ENCODE measurements at regions not wholly inside any gene's neighbourhood (a gene's known extent, or its start where the extent isn't known, plus 50 kb on each side); places are given as distances from the start of the nearest gene placed in this dataset.
"Not testable (repeated sequence)": the region's sequence is repeated elsewhere in the genome, so short reads cannot be mapped to it uniquely, and the experiment has no call there.

DNA sequence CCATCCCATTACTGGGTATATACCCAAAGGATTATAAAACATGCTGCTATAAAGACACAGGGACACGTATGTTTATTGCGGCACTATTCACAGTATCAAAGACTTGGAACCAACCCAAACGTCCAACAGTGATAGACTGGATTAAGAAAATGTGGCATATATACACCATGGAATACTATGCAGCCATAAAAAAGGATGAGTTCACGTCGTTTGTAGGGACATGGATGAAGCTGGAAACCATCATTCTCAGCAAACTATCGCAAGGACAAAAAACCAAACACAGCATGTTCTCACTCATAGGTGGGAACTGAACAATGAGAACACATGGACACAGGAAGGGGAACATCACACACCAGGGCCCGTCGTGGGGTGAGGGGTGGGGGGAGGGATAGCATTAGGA, 106.1 kb downstream of the CHD1L start:
- H3K27ac ChIP-seq, H3K4me3 ChIP-seq: not testable (repeated sequence)

DNA sequence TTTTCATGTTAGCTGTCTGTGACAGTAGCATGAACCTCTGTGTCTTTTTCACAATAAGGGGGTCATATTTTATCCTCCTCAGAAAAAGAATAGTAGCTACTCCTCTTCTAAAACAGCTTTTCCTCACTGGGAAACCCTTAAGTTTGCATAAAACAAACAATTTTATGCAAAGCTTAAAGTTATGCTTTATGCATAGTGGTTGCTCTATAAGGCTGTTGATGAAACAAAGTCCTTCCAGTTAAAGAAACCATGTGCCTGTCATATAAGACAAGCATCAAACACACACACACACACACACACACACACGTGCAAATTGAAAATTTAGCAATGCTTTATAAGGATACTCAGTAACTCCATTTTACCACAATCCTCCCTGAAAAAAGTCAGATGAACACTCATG, 107.0 kb downstream of the CHD1L start:
- H3K27ac ChIP-seq = no peak overlapping the region

DNA sequence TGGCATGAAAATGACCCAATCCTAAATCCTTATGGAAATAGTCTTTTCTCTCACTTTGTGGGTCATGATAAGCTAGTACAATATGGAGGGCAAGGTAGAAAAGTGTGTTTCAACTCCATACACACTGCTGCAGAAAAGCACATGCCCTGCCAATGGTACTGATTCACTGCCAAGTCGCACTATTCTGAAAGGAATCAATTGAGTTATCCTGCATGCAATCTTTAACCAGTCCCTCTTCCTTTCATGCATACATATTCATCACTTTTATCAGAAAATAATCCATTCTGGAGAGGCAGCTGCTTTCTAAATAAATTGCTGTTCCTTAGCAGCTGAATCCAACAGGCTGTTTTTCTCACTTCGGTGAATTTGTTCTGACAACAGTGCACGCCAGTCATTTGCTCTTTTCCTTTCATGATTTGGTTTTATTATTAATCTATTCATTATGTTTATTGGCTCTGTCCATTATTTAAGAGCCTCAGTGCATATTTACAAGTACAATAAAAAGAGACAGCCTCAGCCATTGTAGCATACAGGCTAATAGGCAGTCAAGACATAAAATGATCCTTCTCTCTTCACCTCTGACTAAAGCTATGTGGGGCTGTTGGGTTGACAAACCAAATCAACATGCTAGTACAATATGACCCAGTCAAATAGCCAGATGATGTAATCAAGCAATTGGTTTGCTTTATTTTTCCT, 108.8 kb downstream of the CHD1L start:
- no peak overlapping the region for H3K4me3 ChIP-seq
- H3K27ac ChIP-seq = no peak overlapping the region

More for the DNA sequence above, 107.0 kb downstream of the CHD1L start:
- H3K4me3 ChIP-seq = no peak overlapping the region

DNA sequence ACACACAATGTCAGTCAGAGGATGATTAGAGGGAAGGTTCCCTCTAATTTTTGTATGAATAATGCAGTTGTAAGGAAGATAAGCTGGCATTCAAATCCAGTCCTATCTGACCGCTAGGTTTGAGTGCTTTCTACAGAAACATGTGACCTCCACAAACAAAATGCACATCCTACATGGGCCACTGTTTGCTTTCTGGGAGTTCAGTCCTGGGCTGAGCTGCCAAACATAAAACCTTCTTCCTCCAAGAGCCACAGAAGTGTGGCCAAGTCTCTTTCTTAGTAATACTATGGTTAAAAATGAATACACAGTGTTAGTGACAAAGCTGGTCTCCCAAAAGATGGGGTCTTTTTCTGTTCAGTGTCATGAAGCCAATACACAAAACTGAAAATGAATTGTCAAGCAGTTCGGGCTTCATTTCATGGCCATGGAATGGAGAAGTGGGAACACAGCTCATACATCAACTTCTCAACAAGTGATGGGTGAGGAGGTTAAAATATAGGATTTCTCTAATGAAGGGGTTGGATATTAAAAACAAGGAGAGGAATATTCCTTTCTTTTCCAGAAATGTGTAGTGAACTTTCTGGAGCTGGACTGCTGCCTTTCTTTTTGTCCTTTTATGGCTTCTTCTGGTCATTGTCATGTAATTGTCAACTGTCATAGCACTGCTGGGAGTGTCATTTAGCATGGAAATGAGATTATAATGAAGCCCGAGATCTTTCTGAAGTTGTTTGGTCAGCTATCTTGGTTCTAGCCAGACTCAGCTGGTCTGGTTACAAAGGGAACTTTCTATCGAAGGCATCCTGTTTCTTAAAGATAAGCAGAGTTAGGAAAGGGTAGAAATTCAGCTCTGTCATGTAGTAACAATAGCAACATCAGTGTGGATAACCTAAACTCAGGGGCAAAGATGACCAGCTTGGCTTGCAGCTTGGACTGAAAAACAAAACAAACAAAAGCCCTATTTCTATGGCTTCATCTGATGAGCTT, 135.1 kb downstream of the CHD1L start:
- Histone ChIP-seq H3K4me3 (no peak overlapping the region), H3K27ac (no peak overlapping the region)

DNA sequence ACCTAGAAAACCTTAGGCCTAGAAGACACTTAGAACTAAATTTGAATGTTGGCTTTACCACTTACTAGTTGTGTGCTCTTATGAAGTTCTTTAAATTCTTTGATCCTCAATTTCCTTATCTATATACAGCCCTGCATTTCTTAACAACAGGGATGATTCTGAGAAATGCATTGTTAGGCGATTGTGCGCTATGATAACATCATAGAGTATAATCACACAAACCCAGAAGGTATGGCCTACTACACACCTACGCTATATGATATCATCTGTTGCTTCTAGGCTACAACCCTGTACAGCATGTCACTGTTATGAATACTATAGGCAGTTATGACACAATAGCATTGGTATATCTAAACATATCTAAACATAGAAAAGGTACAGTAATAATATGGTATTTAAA, 137.4 kb downstream of the CHD1L start:
- no peak overlapping the region for H3K27ac ChIP-seq
- H3K4me3 ChIP-seq = no peak overlapping the region

DNA sequence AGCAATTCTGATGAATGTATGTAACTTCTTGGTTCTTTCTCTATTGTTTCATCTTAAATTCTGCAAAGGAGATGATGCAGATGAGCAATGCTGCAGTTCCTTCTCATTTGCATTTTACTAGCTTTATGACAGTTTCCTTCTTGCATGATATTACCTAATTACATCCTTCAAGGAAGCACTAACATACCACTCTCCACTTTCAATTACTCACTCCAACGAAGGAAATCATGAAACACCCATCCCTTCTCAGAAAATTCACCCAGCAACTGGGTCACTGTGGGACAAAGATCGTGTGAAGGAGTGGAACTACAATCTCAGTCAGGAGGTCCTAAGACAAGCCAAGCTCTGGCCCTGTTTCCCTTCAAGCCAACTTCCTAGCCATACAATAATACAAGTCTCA, 142.3 kb downstream of the CHD1L start:
- H3K27ac ChIP-seq = no peak overlapping the region

DNA sequence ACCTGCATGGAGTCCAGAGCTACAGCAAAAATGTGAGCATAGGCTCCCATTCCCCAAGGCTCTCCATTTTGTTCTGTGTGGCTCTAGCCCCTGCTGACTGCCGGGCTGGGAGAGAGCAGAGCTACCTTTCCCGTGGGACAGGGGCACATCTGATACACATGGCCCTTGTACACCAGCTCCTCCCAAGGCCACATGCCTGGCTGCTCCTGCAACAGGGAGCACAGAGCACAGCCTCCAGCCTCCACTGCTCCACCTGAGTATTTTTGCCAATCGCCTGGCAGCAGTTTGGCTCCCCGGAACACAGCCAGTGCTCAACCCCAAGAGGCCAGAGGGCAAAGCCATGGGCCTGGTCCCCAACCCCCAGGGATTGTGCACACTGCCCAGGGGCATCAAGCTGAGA, 146.5 kb downstream of the CHD1L start:
- Histone ChIP-seq H3K4me3 (no peak overlapping the region), H3K27ac (no peak overlapping the region)

More for the DNA sequence above, 142.3 kb downstream of the CHD1L start:
- no peak overlapping the region for H3K4me3 ChIP-seq

DNA sequence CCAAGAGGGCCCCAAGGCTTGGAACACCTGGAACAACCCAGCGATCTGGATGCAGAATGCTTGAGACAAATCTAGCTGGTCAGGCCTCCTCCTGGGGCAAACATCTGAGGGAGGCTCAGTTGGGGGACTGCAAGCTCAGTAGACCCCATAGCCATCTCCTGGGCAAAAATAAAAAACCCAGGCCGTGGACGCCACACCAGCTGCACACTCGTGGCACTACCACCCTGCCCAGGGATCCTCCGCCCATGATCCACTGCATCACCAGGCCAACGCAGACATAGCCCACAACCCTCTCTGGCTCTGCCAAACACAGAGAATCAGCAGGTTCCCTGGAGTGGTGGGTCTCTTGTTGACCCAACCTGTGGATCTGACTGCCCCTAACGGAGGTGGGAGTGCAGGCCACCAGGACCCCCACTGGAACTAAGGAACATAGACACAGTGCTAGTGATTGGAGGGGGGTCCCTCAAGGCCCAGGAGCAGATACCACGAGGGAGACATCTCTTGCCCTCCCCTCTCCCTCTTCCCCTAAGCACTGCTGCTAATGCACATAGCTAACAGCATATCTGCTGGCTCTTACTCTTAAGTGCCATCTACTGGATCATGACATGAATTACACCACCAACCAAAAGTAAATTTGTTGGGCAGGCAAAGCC, 147.2 kb downstream of the CHD1L start:
- no peak overlapping the region for H3K4me3 ChIP-seq
- H3K27ac ChIP-seq = no peak overlapping the region

DNA sequence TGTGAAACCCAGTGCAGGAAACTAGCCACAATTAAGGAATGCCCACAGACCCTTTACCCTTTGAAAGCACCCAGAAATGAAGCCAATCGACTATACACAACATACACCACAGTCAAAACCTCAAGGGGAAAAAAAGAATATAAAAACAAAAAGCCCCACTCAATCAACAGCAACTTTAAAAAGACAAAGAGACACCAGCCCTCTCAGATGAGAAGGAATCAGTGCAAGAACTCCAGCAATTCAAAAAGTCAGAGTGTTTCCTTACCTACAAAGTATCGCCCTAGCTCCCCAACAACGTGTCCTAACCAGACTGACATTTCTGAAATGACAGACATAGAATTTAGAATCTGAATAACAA, 147.7 kb downstream of the CHD1L start:
- Histone ChIP-seq H3K27ac (no peak overlapping the region), H3K4me3 (no peak overlapping the region)

DNA sequence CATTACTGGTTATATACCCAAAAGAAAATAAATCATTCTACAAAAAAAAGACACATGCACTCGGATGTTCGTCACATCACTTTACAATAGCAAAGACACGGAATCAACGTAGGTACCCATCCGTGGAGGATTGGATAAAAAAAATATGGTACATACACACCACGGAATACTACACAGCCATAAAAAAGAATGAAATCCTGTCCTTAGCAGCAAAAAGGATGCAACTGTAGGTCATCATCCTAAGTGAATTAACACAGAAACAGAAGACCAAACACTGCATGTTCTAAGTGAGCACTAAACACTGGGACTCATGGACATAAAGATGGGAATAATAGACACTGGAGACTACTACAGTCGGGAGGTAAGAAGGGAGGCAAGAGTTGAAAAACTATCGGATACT, 148.6 kb downstream of the CHD1L start:
- H3K27ac ChIP-seq = no peak overlapping the region
- no peak overlapping the region for H3K4me3 ChIP-seq

DNA sequence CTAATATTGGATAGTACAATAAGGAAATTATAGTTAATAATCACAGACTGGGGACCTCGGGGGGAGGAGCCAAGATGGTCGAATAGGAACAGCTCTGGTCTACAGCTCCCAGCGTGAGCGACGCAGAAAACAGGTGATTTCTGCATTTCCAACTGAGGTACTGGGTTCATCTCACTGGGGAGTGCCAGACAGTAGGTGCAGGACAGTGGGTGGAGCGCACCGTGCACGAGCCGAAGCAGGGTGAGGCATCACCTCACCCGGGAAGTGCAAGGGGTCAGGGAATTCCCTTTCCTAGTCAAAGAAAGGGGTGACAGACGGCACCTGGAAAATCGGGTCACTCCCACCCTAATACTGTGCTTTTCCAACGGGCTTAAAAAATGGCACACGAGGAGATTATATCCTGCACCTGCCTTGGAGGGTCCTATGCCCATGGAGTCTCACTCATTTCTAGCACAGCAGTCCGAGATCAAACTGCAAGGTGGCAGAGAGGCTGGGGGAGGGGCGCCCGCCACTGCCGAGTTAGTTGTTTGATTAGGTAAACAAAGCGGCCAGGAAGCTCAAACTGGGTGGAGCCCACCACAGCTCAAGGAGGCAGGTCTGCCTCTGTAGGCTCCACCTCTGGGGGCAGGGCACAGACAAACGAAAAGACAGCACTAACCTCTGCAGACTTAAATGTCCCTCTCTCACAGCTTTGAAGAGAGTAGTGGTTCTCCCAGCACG, 138.8 kb upstream of the BCL9 start:
- not testable (repeated sequence) for H3K27ac ChIP-seq, H3K4me3 ChIP-seq

DNA sequence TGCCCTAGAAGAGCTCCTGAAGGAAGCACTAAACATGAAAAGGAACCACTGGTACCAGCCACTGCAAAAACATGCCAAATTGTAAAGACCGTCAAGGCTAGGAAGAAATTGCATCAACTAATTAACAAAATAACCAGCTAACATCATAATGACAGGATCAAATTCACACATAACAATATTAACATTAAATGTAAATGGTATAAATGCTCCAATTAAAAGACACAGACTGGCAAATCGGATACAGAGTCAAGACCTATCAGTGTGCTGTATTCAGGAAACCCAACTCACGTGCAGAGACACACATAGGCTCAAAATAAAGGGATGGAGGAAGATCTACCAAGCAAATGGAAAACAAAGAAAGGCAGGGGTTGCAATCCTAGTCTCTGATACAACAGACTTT, 137.0 kb upstream of the BCL9 start:
- not testable (repeated sequence) for H3K27ac ChIP-seq

DNA sequence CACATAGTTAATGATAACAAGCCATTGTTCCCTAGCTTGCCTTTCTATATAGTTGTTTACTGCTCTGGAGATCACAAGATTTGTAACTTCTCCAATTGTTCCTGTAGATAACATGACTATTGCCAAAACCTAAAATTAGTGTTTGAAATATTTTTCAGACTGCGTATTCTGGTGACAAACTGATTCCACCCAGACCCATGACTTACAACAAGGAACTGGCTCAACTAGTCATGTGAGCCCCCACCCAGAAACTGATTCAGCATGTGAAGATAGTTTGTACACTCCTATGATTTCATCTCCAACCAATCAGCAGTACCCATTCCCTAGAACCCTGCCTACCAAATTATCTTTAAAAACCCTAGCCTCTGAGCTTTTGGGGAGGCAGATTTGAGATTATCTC, 131.4 kb upstream of the BCL9 start:
- no peak overlapping the region for H3K27ac ChIP-seq

More for the DNA sequence above, 137.0 kb upstream of the BCL9 start:
- not testable (repeated sequence) for H3K4me3 ChIP-seq

DNA sequence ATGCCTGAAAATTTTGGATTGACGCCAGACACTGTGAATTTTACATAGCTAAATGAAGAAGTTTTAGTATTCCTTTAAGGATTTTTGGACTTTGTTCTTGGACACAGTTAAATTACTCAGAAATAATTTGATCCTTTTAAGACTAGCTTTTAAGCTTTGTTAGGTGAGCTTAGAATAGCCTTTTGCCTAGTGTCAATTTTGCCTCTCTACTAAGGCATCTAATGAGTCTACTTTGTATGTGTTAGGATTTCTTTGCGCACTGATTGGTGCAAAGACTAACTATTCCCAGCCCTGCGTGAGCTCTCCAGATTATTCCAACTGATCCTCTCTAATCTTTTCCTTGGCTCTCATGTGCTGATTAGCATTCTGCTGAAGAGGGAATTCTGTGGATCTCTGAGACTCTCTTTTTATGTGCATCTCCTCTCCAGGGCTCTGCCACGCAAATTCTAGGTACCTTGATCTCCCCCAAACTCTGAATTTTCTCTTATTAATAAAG, 128.1 kb upstream of the BCL9 start:
- Histone ChIP-seq H3K27ac (no peak overlapping the region), H3K4me3 (no peak overlapping the region)

More for the DNA sequence above, 131.4 kb upstream of the BCL9 start:
- H3K4me3 ChIP-seq = no peak overlapping the region

DNA sequence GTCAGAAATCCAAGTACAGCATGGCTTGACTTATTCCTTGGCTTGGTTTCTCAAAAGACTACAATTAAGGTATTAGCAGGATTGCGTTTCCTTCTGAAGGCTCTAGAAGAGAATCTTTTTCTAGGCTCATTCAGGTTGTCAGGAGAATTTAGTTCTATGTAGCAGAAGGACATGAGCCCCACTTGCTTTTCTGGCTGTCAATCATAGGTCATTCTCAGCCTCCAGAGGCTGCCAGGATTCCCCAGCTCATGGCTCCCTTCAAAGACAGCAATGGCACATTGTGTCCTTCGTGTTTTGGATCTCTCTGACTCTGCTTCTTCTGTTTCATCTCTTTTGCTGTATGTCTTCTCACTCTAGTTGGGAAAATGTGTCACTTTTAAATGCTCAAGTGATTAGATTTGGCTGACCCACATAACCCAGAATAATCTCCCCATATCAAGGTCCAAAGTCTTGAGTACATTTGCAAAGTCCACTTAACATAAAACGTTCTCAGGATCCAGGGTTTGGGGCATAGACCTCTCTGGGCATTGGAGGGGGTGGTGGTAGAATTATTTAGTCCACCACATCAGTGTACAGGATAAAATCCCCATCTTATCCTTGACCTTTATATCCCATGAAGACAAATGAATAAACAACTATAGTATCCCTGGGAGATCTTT, 126.7 kb upstream of the BCL9 start:
- Histone ChIP-seq H3K4me3 (no peak overlapping the region), H3K27ac (no peak overlapping the region)

DNA sequence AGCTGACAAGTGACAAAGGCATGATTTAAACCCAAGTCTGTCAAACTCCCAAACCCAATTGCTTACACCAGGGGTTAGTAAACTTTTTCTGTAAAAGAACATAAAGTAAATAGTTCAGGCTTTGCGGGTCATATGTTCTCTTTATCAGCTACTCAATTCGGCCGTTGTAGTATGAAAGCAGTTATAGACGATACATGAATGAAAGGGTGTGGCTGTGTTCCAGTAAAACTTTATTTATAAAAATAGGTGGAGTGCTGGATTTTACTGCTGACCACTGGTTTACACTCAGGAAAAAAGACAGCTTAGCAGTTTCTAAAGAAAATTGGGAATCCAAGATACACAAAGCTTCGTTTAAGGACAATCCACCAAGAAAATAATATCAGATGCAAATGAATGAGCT, 124.3 kb upstream of the BCL9 start:
- Histone ChIP-seq H3K27ac (no peak overlapping the region), H3K4me3 (no peak overlapping the region)

DNA sequence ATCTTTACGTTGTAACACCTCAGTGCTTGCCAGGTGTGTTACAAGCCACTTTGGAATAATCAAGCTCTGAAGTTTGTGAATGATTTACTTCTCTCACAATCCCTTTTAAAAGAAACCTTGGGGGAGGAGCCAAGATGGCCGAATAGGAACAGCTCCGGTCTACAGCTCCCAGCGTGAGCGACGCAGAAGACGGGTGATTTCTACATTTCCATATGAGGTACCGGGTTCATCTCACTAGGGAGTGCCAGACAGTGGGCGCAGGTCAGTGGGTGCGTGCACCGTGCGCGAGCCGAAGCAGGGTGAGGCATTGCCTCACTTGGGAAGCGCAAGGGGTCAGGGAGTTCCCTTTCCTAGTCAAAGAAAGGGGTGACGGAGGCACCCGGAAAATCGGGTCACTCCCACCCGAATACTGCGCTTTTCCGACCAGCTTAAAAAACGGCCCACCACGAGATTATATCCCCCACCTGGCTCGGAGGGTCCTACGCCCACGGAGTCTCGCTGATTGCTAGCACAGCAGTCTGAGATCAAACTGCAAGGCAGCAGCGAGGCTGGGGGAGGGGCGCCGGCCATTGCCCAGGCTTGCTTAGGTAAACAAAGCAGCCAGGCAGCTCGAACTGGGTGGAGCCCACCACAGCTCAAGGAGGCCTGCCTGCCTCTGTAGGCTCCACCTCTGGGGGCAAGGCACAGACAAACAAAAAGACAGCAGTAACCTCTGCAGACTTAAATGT, 118.0 kb upstream of the BCL9 start:
- not testable (repeated sequence) for H3K4me3 ChIP-seq, H3K27ac ChIP-seq

DNA sequence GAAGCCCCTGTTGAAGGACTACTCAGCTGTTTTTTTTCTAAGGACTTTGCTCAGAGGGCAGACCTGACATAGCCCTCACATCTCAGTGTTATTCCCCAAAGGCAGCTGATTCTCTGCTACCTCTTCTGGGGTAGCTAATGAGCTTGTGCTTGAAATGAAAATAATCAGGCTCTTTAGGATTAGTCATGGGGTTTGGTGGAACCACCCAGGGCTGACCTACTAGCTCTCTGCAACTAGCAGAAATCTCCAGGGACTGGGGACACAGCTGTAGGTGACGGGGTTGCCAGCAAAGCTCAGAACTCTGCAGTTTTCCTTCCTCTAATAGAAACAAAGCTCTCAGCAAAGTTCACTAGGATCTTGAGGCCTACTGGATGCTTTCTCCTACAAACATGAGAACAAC, 106.4 kb upstream of the BCL9 start:
- Histone ChIP-seq H3K27ac (no peak overlapping the region), H3K4me3 (no peak overlapping the region)

DNA sequence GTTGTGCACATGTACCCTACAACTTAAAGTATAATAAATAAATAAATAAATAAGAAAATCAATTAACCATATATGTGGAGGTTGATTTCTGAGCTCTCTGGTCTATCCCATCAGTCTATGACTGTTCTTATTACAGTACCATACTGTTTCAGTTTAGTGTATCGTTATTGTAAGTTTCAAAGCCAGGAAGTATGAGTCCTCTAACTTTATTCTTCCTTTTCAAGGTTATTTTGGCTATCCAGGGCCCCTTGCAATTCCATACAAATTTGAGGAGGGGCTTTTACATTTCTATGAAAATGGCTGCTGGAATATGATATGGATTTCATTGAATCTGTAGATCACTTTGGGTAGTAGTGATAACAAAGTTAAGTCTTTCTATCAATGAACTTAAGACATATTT, 96.9 kb upstream of the BCL9 start:
- Histone ChIP-seq H3K27ac (no peak overlapping the region), H3K4me3 (no peak overlapping the region)

Data from skin epidermis (tissue), 12 donors.